Endothelial cell of umbilical vein (primary cell): ENCODE measurements at regions not wholly inside any gene's neighbourhood (a gene's known extent, or its start where the extent isn't known, plus 50 kb on each side); places are given as distances from the start of the nearest gene placed in this dataset.

Experiments used
- BruUV-seq: library from RNA; stranded (reverse); fragments of 400-500 nt; replicated peaks from 2 replicates; lab custom pipeline; 2021; lab: Mats Ljungman, UMichigan
- CTCF ChIA-PET: fragments of 300-600, 350-600 bp; sonication (Branson Sonifier 250); formaldehyde crosslinking; loops from one replicate; lab custom pipeline; 2021; ENCODE audit warnings: antibody characterized with exemption, inconsistent platforms; lab: Charles Lee
- POLR2A ChIA-PET: fragments of 300-600, 350-600 bp; sonication (Branson Sonifier 250); formaldehyde crosslinking; loops from one replicate; lab custom pipeline; 2021; ENCODE audit warnings: antibody characterized with exemption, inconsistent platforms; lab: Charles Lee
- DNase-seq: peaks from one replicate; pipeline ENCODE4 v3.0.0-alpha.2; 2011; ENCODE audit warnings: low read depth, low spot score
- FAIRE-seq: peaks from 2 replicates; lab custom pipeline; 2011; peaks lifted over from hg19 to GRCh38; lab: Jason Lieb, UNC
- H2AFZ ChIP-seq: 2 replicates; pipeline ENCODE4 v1.6.0; 2012; ENCODE audit warnings: low read depth, low read length, control low read depth, inconsistent platforms
- H3K27ac ChIP-seq: 2 replicates; pipeline ENCODE4 v1.5.1; 2011; ENCODE audit warnings: low read depth, mild to moderate bottlenecking, control low read depth, low read length, moderate library complexity; ENCODE audit not compliant: insufficient read depth
- H3K27me3 ChIP-seq, 2 experiments: 2 replicates each; pipeline versions ENCODE4 v1.6.0 to v1.6.1; 2011; ENCODE audit warnings: low read length in 2 of 2, mixed read lengths in 1 of 2; ENCODE audit not compliant: control insufficient read depth in 2 of 2, insufficient read depth in 2 of 2
- H3K36me3 ChIP-seq, 2 experiments: 2 replicates in 1 of 2; 3 replicates in 1 of 2; pipeline ENCODE4 v1.5.1; 2011; ENCODE audit warnings: low read length in 2 of 2, mild to moderate bottlenecking in 1 of 2, moderate library complexity in 1 of 2; ENCODE audit not compliant: control insufficient read depth in 2 of 2, insufficient read depth in 2 of 2; ENCODE audit errors: extremely low read depth in 1 of 2
- H3K4me1 ChIP-seq: 3 replicates; pipeline ENCODE4 v1.5.1; 2011; ENCODE audit warnings: mild to moderate bottlenecking, low read length; ENCODE audit not compliant: control insufficient read depth, insufficient read depth; ENCODE audit errors: extremely low read depth
- H3K4me2 ChIP-seq: 2 replicates; pipeline ENCODE4 v1.6.1; 2011; ENCODE audit warnings: low read length, control low read depth, mixed read lengths; ENCODE audit not compliant: insufficient read depth
- H3K4me3 ChIP-seq, 3 experiments: fragments of 200-600 bp in 1 of 3; sonication (generic), shearing (Covaris generic) in 1 of 3; replicated peaks in 1 of 3; 2 replicates each; pipeline ENCODE4 v1.5.1; 2011 to 2016; ENCODE audit warnings: control low read depth in 3 of 3, low read length in 3 of 3, mild to moderate bottlenecking in 2 of 3, inconsistent platforms in 1 of 3, low read depth in 1 of 3, moderate library complexity in 1 of 3; ENCODE audit not compliant: insufficient read depth in 1 of 3
- H3K79me2 ChIP-seq: 2 replicates; pipeline ENCODE4 v1.6.0; 2012; ENCODE audit warnings: low read length, inconsistent platforms; ENCODE audit not compliant: control insufficient read depth, insufficient read depth
- H3K9ac ChIP-seq: replicated peaks from 2 replicates; pipeline ENCODE3; 2011; ENCODE audit warnings: low read length, control low read depth; ENCODE audit not compliant: insufficient read depth; ENCODE audit errors: extremely low read depth
- H3K9me1 ChIP-seq: replicated peaks from 3 replicates; pipeline ENCODE4 v1.6.0; 2011; ENCODE audit warnings: mild to moderate bottlenecking, low read length; ENCODE audit not compliant: control insufficient read depth, insufficient read depth; ENCODE audit errors: extremely low read depth
- H3K9me3 ChIP-seq: replicated peaks from 2 replicates; pipeline ENCODE4 v1.5.1; 2012; ENCODE audit warnings: low read length, inconsistent platforms; ENCODE audit not compliant: control insufficient read depth, insufficient read depth
- H4K20me1 ChIP-seq: replicated peaks from 2 replicates; pipeline ENCODE3; 2011; ENCODE audit warnings: mild to moderate bottlenecking, low read length; ENCODE audit not compliant: control insufficient read depth, insufficient read depth; ENCODE audit errors: extremely low read depth
- EZH2 ChIP-seq: IDR thresholded peaks from 2 replicates; pipeline ENCODE4 v1.6.1; 2012; ENCODE audit warnings: borderline replicate concordance, low read depth, mild to moderate bottlenecking, moderate library complexity, low read length, inconsistent platforms; ENCODE audit not compliant: severe bottlenecking
- FOS ChIP-seq: IDR thresholded peaks from 2 replicates; pipeline ENCODE4 v1.6.1; 2011; ENCODE audit warnings: mild to moderate bottlenecking, low read length, moderate library complexity, borderline replicate concordance; ENCODE audit not compliant: insufficient read depth
- JUN ChIP-seq: IDR thresholded peaks from 2 replicates; pipeline ENCODE4 v1.6.1; 2011; ENCODE audit warnings: borderline replicate concordance, low read depth; ENCODE audit not compliant: insufficient read length, insufficient read depth
- POLR2AphosphoS5 ChIP-seq: IDR thresholded peaks from 2 replicates; pipeline ENCODE4 v1.6.1; 2012; ENCODE audit warnings: low read depth, mild to moderate bottlenecking, control low read depth, low read length, moderate library complexity; ENCODE audit not compliant: insufficient read depth
- dilution Hi-C: fragments of 300-500 bp; cut with MboI; formaldehyde crosslinking; loops from one replicate; pipeline ENCODE4 v1.15.0; 2019; ENCODE audit warnings: low sequenced_read_pairs; ENCODE audit not compliant: extremely low pct_ligation_motif_present
- intact Hi-C: fragments of 100-400 bp; cut with micrococcal nuclease; formaldehyde crosslinking; loops from one replicate; pipeline ENCODE4 v1.10.0; 2022
- TF ChIP-seq, protein P1 (sequence below): IDR thresholded peaks from 2 replicates; pipeline ENCODE4 v1.6.1; 2011; ENCODE audit not compliant: insufficient read depth, insufficient read length
- TF ChIP-seq, protein P2 (sequence below), 2 donors: IDR thresholded peaks; 1 replicate in 1 of 2; 2 replicates in 1 of 2; pipeline ENCODE4 v1.5.1; 2011; ENCODE audit warnings: low read length in 2 of 2, mild to moderate bottlenecking in 2 of 2, moderate library complexity in 2 of 2, control low read depth in 1 of 2, inconsistent platforms in 1 of 2, low read depth in 1 of 2; ENCODE audit not compliant: insufficient read depth in 1 of 2; ENCODE audit errors: extremely low read depth in 1 of 2

DNA sequence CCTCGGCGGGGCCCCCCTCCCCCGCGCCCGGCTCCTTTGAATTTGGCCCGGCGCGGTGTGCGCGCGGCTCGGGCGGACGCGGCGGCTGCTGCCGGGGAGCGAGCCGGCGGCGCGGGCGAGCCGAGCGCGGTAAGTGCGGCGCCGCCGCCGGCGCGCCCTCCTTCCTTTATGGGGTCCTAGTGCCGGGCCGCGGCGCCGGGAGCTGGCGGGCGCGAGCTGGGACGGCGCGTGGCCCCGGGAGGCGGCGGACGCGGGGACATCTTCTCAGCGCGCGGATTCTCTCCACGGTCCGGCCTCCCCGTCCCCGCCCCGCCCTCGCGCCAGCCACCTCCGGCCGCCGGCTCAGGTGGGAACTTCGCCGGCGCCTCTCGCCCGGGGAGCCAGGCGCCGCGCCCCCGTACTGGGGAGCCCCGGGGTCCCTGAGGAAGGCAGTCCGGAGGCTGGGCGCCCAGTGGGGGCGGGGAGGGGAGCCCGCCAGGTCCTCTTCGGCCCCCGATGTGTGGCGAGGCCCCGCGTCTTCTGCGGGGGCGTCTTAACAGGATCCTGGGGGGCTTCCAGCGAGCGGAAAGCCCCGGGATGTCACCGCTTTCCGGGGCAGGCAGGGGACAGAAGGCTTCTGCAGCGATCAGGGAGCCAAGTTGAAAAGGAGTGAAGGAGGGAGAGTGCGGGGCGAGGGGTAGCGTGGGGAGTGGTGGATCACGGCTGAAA lies 98.4 kb upstream of the TENM3 start:
- Histone ChIP-seq H3K9ac (no peak overlapping the region), H3K9me3 (no peaks in the 10 kb centered on the region), H3K4me2 (no peak overlapping the region), H4K20me1 (no peaks in the 10 kb centered on the region), H3K79me2 (no peaks in the 10 kb centered on the region), H3K27me3 (peaks cover 46 to 74% of the 10 kb centered on the region in 2 experiments), H3K9me1 (no peaks in the 10 kb centered on the region), H2AFZ (no peak overlapping the region), H3K27ac (no peak overlapping the region), H3K4me1 (peaks cover 8% of the 10 kb centered on the region), H3K4me3 (peak overlapping the region in 1 of 3 experiments; percentile 38), H3K36me3 (no peaks in the 10 kb centered on the region)
- dilution Hi-C loops: no loop called here
- BruUV-seq: no TSS peak
- TF ChIP-seq EZH2 (no peak), FOS (no peak), JUN (no peak), POLR2AphosphoS5 (no peak)
- TF ChIP-seq, protein P1, sequence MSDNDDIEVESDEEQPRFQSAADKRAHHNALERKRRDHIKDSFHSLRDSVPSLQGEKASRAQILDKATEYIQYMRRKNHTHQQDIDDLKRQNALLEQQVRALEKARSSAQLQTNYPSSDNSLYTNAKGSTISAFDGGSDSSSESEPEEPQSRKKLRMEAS: no peak
- TF ChIP-seq, protein P2, sequence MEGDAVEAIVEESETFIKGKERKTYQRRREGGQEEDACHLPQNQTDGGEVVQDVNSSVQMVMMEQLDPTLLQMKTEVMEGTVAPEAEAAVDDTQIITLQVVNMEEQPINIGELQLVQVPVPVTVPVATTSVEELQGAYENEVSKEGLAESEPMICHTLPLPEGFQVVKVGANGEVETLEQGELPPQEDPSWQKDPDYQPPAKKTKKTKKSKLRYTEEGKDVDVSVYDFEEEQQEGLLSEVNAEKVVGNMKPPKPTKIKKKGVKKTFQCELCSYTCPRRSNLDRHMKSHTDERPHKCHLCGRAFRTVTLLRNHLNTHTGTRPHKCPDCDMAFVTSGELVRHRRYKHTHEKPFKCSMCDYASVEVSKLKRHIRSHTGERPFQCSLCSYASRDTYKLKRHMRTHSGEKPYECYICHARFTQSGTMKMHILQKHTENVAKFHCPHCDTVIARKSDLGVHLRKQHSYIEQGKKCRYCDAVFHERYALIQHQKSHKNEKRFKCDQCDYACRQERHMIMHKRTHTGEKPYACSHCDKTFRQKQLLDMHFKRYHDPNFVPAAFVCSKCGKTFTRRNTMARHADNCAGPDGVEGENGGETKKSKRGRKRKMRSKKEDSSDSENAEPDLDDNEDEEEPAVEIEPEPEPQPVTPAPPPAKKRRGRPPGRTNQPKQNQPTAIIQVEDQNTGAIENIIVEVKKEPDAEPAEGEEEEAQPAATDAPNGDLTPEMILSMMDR (IDR thresholded peaks at IDR 0.05; ENCODE audit: extremely low read depth in 1 of 2, insufficient read depth in 1 of 2, low read depth in 1 of 2, low read length in 2 of 2): no peak
- no peak for FAIRE-seq
- DNase-seq: no peak
- POLR2A ChIA-PET: no interaction called here
- intact Hi-C loops: loop anchor here (5.0 kb wide), 1 partner anchor 303 kb away; no protein-coding TSS in a partner anchor
- CTCF ChIA-PET: no interaction called here
